ENCODE measurements at regions not wholly inside any gene's neighbourhood (a gene's known extent, or its start where the extent isn't known, plus 50 kb on each side); places are given as distances from the start of the nearest gene placed in this dataset.
A peak's percentile ranks its signal among the peaks of the same experiment; 100 is the strongest.
"Not testable (repeated sequence)": the region's sequence is repeated elsewhere in the genome, so short reads cannot be mapped to it uniquely, and the experiment has no call there.

DNA sequence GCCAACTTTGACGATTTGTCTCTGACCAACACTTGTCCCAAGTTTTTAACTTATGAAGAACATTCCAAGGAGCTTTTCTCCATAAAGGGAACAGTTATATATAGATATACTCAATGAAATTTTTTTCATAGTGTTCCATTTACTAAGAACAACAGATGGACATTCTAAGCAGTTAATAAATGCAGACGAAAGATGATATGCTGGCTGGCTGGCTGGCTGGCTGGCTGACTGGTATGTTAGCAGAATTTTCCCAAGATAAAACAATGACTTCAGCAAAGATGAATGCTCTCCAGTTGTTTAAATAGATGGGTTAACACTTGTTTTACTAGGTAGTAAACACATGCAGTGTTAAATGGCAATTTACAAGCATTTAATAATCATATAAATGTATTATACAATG, 62.2 kb downstream of the SPANXN3 start:
- no peak for DNase-seq (ENCODE audit: extremely low read depth, low read depth)

DNA sequence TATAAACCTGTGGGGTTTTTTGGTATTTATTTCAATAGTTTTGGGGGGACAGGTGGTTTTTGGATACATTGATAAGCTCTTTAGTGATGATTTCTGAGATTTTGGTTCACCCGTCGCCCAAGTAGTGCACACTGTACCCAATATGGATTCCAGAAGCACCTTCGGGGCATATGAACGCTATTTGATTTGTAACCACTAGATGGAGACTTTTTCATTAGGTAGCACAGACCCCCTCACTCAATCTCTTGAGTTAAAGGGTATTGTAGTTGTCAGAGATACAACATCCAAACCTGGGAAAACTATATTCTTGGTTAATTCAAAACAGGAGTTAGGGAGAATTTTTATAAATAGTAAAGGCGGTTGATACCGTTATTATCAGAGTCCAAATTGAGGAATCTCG, 79.8 kb downstream of the SPANXN3 start:
- DNase-seq (ENCODE audit: extremely low read depth, low read depth): peak; percentile 36

DNA sequence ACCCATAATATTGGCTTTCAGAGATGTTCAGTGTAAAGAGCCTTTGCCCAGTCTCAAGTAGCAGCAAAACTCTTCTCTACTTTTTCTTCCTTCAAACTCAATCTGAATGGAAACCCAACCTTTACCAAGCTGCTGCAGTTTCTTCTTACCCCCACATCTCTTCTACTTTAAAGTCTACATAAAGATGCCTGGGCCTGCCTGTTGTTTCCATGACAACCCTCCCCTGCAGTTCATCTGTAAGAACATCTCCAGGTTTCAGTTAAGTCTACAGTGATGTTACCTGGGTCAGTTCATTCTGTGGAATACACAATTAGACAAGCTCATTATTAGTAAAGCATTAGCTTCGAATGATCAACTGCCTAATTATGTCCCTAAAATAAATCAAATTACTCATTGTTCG, 81.4 kb downstream of the SPANXN3 start:
- DNase-seq (ENCODE audit: extremely low read depth, low read depth): no peak

DNA sequence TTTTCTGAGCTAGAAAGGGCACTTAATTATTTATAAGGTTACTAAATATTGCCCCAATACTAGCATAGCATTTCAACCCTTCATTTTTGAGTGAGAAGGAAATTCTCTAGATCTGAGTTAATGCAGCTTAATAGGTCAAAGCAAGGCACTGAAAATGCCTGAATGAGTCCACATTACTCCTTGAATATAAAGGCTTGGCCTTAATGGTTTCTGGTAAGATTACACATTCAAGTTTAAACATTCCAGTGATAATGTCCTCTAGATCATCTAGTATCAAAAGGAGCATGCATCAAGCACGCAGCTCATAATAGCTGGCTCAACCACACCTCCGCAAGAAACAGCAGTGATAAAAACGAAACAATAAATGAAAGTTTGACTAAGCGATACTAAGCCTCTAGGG, 87.5 kb downstream of the SPANXN3 start:
- no peak for DNase-seq (ENCODE audit: extremely low read depth, low read depth)

DNA sequence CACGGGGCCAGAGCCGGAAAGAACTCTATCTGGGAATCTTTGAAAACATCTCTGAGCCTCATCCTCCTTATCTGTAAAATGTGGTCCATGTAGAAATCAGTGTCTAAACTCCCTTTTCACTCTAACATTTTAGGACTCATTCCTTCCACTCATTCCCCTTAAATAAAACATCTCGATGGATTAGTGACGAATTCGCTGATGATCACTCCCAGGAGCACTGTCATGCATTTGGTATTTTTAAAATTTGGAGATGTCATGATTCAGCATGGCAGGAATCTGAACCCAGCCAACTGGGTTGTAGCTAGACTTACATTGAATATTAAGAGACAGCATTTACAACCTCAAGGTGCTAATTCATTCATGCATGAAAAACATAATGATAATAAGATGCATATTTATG, 88.1 kb downstream of the SPANXN3 start:
- DNase-seq (ENCODE audit: extremely low read depth, low read depth): no peak

DNA sequence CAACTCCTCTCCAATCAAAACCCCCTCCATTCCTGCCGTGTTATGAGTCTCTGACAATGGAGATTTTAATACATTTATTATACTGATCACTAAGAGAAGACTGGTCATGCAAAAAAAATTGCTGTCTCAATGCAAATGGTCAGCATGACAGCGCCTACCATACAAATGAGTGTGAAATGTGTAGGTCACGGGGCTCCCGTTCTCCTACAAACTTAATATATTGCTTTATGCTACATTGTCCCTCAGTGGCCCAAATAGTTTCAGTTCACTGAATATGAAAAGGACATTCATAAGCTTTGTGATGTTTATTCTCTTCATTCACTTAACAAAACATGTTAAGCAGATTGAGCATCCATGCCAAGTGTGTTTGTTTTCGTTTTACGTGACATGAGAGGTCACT, 116.1 kb downstream of the SPANXN3 start:
- no peak for DNase-seq (ENCODE audit: extremely low read depth, low read depth)

DNA sequence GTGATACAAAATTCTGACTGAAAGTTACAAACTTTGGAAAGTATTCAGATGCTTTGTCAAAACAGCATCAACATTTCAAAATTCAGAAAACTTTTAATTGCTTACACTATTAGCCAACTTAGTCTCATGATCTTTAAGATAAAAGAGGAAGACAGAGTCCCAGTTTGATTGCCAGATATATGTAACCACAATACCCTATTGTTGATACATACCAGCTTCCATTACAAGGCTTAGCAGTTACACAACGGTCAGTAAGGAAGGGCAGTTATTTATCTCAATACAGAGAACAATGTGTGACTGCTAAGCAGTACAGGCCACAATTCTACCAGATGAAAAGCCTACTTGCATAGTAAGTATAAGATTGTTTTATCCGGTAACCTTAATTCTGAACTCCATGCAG, 138.4 kb downstream of the SPANXN3 start:
- no peak for DNase-seq (ENCODE audit: extremely low read depth, low read depth)

DNA sequence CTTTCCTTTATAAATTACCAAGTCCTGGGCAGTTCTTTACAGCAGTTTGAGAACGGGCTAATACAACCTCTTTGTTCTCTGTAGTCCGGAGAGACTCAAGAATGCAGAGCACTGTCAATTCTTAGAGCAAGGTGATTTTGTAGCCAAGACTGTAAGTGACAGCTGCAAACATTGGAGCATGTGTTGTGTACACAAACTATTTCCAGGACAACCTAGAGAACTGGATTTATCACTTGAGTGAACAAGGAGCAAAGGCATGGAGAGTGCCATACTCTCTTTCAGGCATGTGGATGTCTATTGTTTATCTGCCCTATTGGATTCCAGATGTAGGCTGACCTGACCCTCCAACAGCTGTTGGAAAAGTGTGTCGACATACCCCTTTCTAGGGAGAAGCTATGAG, 153.9 kb downstream of the SPANXN3 start:
- DNase-seq (ENCODE audit: extremely low read depth, low read depth): no peak

DNA sequence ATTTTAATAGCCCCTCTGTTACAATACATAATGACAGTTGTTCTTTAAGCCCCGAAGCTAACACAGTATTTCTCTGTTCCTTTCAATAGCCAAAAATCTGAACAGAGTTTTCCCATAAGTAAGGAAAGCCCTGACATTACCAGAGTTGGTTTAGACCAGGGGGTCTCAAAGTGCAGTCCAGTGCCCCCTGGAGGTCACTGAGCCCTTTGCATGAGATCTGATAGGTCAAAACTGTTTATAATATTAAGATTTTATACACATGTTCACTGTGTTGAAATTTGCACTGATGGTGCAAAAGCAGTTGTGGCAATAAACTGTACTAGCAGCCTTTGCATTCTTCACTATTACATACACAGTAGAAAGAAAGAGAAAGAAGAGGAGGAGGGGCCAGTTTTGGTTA, 177.1 kb downstream of the SPANXN3 start:
- no peak for DNase-seq (ENCODE audit: extremely low read depth, low read depth)

DNA sequence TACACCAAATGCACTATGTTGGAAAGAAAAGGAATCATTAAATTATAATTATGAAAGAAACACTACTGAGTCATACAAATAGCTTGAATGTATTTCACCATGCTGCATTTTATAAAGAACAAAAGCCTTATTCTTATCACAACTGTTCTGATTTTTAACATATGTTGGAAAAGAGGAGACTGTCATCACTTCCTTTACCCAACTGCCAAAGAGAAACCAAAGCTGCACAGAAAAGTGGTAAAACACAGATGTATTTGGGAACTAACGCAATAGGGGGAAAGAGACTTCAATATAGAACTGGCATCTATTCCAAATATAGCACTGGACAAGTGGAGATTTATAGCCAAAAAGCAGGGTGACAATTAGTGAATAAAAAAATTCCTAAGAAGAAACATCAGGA, 181.0 kb downstream of the SPANXN3 start:
- no peak for DNase-seq (ENCODE audit: extremely low read depth, low read depth)

DNA sequence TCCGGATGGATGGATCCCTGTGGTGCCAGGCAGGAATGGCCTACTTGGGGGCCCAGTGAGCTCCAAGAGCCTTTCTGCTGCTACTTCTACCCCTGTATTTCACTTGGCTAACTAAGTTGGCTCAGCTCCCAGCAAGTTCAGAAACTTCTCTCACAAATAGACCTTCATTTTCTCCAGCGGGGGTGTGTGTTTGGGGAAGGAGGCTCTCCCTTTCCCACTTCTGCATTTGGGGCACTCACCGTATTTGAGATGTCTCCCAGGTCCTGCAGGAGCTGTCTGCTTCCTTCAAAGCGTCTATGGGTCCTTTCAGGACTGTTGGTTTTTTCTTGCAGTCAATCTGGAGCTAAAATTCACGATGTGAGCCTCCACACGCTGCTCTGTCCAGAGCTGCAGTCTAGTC, 197.7 kb downstream of the SPANXN3 start:
- DNase-seq (ENCODE audit: extremely low read depth, low read depth): no peak

DNA sequence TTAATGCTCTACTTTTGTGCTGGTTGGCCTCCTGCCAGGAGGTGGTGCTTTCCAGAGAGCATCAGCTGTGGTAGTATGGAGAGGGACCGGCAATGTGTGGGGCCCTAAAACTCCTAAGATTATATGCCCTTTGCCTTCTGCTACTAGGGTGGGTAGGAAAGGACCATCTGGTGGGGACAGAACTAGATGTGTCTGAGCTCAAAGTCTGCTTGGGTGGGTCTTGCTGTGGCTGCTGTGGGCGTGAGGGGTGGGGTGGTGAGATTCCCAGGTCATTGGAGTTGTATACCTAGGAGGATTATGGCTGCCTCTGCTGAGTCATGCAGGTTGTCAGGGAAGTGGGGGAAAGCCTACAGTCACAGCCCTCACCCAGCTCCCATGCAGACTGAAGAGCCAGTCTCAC, 198.4 kb downstream of the SPANXN3 start:
- not testable (repeated sequence) for DNase-seq (ENCODE audit: extremely low read depth, low read depth)

DNA sequence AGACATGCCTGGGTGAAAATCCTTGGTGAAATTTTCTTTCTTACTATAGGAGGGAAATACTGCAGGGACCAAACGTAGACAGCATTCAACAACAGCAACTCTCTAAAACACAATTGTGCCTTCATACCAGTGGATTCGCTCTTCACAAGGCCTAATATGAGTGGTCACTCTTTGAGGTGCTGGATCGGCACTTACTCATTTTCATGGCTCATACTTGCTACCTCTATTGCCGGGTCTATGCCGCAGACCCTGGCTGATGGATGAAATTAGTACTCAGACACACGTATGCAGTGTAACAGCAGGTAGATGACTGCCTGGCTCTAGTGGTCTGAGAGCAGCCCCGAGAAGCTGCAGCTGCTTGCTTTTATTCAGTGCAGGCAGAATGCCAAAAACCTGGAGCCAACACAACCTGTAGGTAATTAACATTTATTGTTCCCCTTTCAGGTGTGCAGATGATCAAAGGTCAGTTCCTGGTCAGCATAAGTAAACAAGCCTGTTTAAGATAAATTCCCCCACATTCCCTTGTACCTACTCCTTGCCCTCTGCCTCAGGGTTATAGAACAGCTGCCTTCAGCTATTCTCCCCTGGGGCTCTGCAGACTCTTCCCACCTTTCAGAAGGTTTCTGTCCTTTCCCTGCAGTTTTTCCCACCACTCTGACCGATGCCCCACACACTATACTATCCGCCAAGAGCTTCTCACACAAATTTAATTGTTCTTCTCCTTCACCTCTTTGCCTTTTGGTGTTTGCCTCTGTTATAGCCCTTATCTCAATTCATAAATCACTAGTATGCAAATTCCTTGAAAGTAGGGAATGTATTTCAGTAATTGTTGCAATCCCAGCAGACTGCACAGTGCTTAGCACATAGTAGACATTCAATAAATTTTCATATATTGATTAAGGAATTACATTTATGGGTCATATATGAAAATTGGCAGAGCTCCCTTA, 210.0 kb downstream of the SPANXN3 start:
- no peak for DNase-seq (ENCODE audit: extremely low read depth, low read depth)

DNA sequence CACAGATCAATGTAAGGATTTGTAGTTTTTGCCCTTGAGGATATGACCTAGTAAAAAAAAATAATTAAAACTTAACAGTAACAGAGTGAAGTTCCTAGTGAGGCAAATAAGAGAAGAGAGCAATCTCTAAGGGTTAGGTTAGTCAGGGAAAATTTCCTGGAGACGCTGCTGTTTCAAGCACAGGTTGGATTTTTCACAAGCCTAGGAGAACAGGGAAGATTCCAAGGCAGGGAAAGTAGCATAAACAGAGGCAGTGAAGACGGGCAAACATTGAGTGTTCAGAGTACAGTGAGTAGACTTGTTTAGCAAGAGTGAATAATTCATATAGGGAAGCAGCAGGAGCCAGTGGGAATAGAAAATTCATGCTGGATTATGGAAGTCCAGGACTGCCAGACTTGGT, 212.8 kb downstream of the SPANXN3 start:
- DNase-seq (ENCODE audit: extremely low read depth, low read depth): no peak

DNA sequence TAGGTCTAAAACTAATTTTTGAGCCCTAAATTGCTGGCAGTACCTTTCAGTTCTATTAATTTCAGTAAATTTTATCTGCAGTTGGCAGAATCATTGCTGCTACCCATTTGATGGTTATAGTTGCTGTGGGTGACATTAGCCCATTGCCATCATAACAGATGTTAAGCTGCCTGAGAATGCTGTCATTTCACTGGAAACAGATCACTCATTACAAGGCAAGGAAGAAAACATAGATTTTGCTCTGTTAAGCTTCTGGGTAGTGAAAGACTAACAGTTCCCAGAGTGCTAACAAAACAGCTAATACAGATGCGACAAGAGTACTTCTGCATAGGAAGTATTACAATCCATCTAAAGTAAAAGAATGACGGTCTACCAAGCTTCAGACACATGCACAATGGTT, 213.2 kb downstream of the SPANXN3 start:
- DNase-seq (ENCODE audit: extremely low read depth, low read depth): no peak

DNA sequence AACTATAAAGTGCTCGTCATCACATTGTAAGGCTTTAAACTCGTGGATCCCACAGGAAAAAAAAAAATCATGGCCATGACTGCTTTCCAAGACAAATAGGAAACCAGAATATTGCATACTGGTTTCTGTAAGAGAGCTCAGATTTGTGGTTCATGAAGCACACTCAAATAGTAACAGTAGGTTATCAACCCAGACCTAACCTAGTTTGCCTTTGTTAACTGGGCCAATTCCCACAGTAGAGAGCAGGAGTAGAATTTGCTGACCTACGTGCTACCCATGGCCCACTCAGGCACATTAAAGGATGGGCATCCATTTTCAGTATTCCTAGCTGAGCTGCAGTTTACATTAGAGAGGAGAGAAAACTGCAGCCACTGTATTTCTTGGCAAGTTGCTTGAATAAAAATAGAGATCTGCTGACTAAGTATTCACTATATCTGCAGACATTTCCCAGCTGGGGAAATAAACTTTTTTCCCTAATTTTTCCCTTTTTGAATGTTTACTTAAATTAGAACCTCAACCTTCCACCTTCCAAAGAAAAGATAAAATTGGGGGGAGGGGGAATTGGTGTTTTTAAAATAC, 218.5 kb downstream of the SPANXN3 start:
- peak; percentile 18 for DNase-seq (ENCODE audit: extremely low read depth, low read depth)

DNA sequence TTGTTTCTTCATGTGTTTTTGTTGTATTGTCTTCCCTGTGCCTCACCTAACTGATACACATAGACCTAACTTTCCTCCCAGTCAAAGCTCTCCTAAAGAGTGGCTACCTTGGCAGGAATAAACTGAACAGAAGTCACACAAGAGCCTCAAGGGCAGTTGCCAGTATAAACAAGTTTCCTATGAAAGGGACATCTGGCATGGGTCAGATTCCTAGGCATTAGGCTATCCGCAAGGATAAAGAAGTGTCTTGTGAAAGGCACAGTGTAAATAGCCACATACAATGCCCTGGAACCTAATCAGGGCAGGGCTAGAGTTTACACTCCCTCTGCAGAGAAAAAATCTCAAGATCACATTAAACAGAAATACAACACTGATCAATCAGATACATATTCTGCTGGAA, 220.8 kb downstream of the SPANXN3 start:
- DNase-seq (ENCODE audit: extremely low read depth, low read depth): no peak

DNA sequence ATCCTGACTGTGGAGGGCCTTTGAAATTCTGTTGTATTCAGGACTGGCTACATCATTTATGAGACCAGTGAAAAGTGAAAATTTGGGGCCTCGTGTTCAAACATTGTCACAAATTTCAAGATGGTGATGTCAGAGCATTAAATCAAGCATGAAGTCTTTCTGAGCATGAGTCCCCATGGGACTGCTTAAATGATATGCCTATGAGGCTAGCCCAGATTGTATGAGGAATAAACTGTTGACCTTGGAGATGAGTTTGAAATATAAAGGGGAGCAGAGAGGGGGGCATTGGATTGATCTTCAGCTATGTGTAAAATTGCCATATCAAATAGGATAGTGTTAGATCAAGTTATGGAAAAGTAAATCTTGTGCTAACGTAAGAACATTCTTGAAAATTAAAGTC, 230.0 kb downstream of the SPANXN3 start:
- no peak for DNase-seq (ENCODE audit: extremely low read depth, low read depth)

DNA sequence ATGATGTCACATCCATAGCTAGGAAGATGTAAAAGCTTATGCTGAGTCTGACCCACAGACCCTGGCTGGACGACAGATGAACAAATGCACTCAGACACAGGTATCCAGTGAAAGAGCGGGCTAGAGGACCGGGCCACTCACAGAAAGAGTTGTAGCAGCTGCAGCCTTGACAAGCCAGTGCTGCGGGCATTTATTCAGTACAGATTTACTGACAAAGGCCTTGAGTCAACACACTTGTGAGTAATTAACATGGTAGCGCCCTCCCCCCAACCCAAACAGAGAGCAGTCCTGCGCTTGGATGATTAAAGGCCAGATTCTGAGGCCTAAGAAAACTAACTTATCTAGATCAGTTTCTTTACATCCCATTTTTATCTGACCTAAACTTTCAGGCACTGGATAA, 244.6 kb downstream of the SPANXN4 start:
- no peak for DNase-seq (ENCODE audit: extremely low read depth, low read depth)

DNA sequence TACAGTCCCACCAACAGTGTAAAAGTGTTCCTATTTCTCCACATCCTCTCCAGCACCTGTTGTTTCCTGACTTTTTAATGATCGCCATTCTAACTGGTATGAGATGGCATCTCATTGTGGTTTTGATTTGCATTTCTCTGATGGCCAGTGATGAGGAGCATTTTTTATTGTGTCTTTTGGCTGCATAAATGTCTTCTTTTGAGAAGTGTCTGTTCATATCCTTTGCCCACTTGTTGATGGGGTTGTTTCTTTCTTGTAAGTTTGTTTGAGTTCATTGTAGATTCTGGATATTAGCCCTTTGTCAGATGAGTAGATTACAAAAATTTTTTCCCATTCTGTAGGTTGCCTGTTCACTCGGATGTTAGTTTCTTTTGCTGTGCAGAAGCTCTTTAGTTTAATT, 218.9 kb downstream of the SPANXN4 start:
- not testable (repeated sequence) for DNase-seq (ENCODE audit: extremely low read depth, low read depth)

DNA sequence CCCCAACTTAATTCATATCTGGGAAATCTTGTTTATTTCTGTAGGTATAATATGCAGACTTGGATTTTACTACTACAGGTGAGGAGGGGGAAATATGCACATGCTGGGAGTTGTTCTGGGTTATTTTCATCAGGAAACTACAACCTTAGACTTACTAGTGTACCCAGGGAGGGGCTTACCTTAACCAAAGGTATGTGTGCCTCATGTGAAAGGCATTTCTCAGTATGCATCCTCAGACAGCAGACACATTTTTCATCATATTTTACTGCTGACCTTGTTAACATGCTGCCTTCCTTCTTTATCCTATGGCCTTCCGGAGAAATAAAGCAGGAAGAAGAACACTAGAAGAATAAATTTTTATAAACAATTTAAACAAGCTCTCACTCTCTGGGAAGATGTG, 214.9 kb downstream of the SPANXN4 start:
- DNase-seq (ENCODE audit: extremely low read depth, low read depth): no peak

DNA sequence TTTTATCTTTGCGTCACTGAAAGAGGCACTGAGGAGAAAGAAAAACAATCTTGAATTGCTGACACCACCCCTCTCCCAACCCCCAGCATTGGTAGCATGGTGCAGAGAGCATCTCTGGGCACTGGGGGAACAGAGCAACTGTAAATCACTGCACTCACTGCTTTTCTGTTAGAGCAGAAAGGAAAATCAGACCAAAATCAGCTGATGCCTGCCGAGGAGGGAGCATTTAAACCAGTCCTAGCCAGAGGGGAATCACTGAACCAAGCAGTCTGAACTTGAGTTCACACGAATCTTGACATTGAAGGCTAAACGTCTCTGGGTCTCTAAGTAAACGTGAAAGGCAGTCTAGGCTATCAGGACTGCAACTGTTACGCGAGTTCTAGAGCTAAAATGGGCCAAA, 205.8 kb downstream of the SPANXN4 start:
- DNase-seq (ENCODE audit: extremely low read depth, low read depth): no peak
